ENCODE measurements at regions not wholly inside any gene's neighbourhood (a gene's known extent, or its start where the extent isn't known, plus 50 kb on each side); places are given as distances from the start of the nearest gene placed in this dataset.

DNA sequence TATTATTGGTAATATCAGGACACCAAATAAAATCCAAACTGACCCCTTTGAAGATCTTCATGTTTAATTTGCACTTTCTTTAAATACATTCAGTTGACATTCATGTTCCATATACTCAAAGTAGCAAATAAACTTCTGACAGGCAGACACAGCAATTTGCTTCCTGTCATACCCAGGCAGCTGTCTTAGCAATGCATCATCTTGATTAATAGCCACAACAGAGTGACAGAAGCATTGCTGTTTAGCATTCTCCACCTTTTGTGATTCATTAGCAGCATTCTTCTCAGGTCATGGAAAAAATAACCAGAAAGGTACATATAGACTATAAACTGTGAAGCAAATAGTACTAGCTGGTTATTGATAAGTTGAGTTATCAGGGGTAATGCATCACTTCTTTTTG lies 366.8 kb downstream of the CYLC2 start:
- TF ChIP-seq TCFL5 (CRISPR knock-in tag; conservative IDR thresholded peaks at IDR 0.05): no peak
- TF ChIP-seq ZNF23 (CRISPR knock-in tag; IDR thresholded peaks at IDR 0.05): no peak
- TF ChIP-seq ETS2 (tag; IDR thresholded peaks at IDR 0.05; ENCODE audit: borderline replicate concordance, poor library complexity, severe bottlenecking): no peak
- TF ChIP-seq ZNF75A (CRISPR knock-in tag; IDR thresholded peaks at IDR 0.05): no peak
- TF ChIP-seq SMARCB1 (IDR thresholded peaks at IDR 0.05; ENCODE audit: insufficient read length, low read depth): no peak
- no peak for TF ChIP-seq ZBTB1 (CRISPR knock-in tag; IDR thresholded peaks at IDR 0.05; ENCODE audit: borderline replicate concordance, low read depth)
- no peak for TF ChIP-seq GATAD2B (IDR thresholded peaks at IDR 0.05; ENCODE audit: borderline replicate concordance)
- TF ChIP-seq, protein P1, sequence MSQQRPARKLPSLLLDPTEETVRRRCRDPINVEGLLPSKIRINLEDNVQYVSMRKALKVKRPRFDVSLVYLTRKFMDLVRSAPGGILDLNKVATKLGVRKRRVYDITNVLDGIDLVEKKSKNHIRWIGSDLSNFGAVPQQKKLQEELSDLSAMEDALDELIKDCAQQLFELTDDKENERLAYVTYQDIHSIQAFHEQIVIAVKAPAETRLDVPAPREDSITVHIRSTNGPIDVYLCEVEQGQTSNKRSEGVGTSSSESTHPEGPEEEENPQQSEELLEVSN (IDR thresholded peaks at IDR 0.05; ENCODE audit: borderline replicate concordance in 1 of 2, extremely low read depth in 1 of 2, insufficient read depth in 1 of 2, insufficient read length in 1 of 2, low read depth in 1 of 2, low read length in 1 of 2, poor library complexity in 1 of 2, severe bottlenecking in 1 of 2): no peak
- ChIA-PET CTCF (ENCODE audit: low intra/inter-chr PET ratio) (no interaction called here), POLR2A (no interaction called here)
- H3K9me3 ChIP-seq (replicated peaks; ENCODE audit: control insufficient read depth, insufficient read depth, low read depth, low read length): no peaks in the 10 kb centered on the region
- no peak overlapping the region for H3K27ac ChIP-seq (ENCODE audit: extremely low read depth, low read depth, low read length)
- H3K9ac ChIP-seq (ENCODE audit: insufficient read depth in 1 of 2, low read depth in 2 of 2, low read length in 2 of 2): no peak overlapping the region
- H3K36me3 ChIP-seq (ENCODE audit: control insufficient read depth, insufficient read depth, low read length): no peaks in the 10 kb centered on the region
- H2AFZ ChIP-seq (ENCODE audit: low read depth, low read length): no peak overlapping the region
- H3K79me2 ChIP-seq (ENCODE audit: control insufficient read depth, insufficient read depth, low read length): no peaks in the 10 kb centered on the region
- intact Hi-C loops (cut with micrococcal nuclease): no loop called here
- FAIRE-seq (no peak), DNase-seq (ENCODE audit: extremely low read depth in 1 of 4, low spot score in 3 of 4) (no peak), ATAC-seq (no peak)
- H3K4me1 ChIP-seq (replicated peaks in 1 of 2; ENCODE audit: control insufficient read depth in 2 of 2, insufficient read depth in 2 of 2, low read length in 2 of 2): no peaks in the 10 kb centered on the region
- in situ Hi-C loops (cut with MboI): no loop called here
- H3K4me2 ChIP-seq (ENCODE audit: insufficient read depth, low read length): no peak overlapping the region
- H3K27me3 ChIP-seq (ENCODE audit: control insufficient read depth in 2 of 2, insufficient read depth in 2 of 2, low read length in 2 of 2): no peaks in the 10 kb centered on the region
- no peaks in the 10 kb centered on the region for H3K9me1 ChIP-seq (ENCODE audit: control insufficient read depth, insufficient read depth, low read length)
- H3K4me3 ChIP-seq: no peak overlapping the region
- H4K20me1 ChIP-seq (replicated peaks; ENCODE audit: control insufficient read depth, insufficient read depth, low read length): no peaks in the 10 kb centered on the region
- no TSS peak for BruUV-seq (replicated peaks)
